ENCODE measurements at regions not wholly inside any gene's neighbourhood (a gene's known extent, or its start where the extent isn't known, plus 50 kb on each side); places are given as distances from the start of the nearest gene placed in this dataset.
A peak's percentile ranks its signal among the peaks of the same experiment; 100 is the strongest.
"Not testable (repeated sequence)": the region's sequence is repeated elsewhere in the genome, so short reads cannot be mapped to it uniquely, and the experiment has no call there.

DNA sequence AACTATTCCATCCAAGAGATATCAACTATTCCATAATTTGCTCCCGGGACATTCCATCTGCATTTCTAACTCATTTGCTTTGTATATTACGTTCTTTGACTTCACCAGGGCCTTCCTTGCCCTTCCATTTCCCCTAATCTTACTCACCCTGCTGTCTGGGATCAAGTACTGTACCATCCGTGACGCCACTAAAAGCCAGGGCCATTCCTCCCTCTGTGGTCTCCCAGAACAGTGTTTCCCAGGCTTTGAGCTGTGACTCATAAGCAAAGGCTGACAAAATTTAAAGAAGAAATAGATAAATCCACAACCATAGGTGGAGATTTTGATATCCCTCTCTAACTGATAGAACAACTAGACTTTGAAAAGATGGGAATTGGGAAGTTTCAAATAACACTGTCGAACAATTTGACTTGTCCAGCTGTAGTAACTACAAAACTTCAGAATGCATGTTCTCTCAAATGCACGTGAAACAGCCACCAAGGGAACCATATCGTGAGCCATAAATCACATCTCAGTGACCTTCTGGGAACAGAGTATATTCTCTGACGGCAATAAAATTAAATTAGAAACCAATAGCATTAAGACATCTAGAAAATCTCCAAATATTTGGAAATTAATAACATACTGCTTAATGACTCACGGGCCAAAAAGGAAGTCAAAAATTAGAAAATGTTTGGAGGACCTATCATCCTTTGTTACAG is 501.0 kb downstream of the SETD4 start:
- Histone ChIP-seq H3K4me3 (ENCODE audit: low read depth, low read length) (no peak overlapping the region), H3K27ac (ENCODE audit: extremely low read depth, low read depth, low read length) (no peak overlapping the region), H3K9me3 (ENCODE audit: control insufficient read depth, insufficient read depth, low read depth, low read length) (no peaks in the 10 kb centered on the region), H3K4me1 (ENCODE audit: control insufficient read depth, insufficient read depth, low read length) (0 out of 2 replicates have a peak, but pooled peaks cover 2% of the 10 kb centered on the region), H3K36me3 (ENCODE audit: control insufficient read depth in 2 of 2, insufficient read depth in 1 of 2, low read length in 2 of 2) (no peaks in the 10 kb centered on the region)
- CTCF ChIA-PET, result no interaction called here
- no peak for TF ChIP-seq ZNF266 (tag by site-specific recombination; IDR thresholded peaks at IDR 0.05; ENCODE audit: low read depth)
- TF ChIP-seq ZNF157 (tag by site-specific recombination; IDR thresholded peaks at IDR 0.05), result no peak
- TF ChIP-seq ZFHX2 (tag by site-specific recombination; conservative IDR thresholded peaks at IDR 0.05), result no peak
- no peak for TF ChIP-seq ZNF16 (tag by site-specific recombination; IDR thresholded peaks at IDR 0.05; ENCODE audit: low read depth)
- no peak for TF ChIP-seq EGR2 (tag by site-specific recombination; IDR thresholded peaks at IDR 0.05; ENCODE audit: low read depth)
- TF ChIP-seq, protein P1, sequence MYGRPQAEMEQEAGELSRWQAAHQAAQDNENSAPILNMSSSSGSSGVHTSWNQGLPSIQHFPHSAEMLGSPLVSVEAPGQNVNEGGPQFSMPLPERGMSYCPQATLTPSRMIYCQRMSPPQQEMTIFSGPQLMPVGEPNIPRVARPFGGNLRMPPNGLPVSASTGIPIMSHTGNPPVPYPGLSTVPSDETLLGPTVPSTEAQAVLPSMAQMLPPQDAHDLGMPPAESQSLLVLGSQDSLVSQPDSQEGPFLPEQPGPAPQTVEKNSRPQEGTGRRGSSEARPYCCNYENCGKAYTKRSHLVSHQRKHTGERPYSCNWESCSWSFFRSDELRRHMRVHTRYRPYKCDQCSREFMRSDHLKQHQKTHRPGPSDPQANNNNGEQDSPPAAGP (tag by site-specific recombination; IDR thresholded peaks at IDR 0.05), result no peak
- TF ChIP-seq ZNF23 (tag by site-specific recombination; IDR thresholded peaks at IDR 0.05; ENCODE audit: borderline replicate concordance), result no peak
- TF ChIP-seq ZIC2 (tag by site-specific recombination; IDR thresholded peaks at IDR 0.05), result no peak
- no peak for TF ChIP-seq YY1 (tag by site-specific recombination; IDR thresholded peaks at IDR 0.05)
- TF ChIP-seq, protein P2, sequence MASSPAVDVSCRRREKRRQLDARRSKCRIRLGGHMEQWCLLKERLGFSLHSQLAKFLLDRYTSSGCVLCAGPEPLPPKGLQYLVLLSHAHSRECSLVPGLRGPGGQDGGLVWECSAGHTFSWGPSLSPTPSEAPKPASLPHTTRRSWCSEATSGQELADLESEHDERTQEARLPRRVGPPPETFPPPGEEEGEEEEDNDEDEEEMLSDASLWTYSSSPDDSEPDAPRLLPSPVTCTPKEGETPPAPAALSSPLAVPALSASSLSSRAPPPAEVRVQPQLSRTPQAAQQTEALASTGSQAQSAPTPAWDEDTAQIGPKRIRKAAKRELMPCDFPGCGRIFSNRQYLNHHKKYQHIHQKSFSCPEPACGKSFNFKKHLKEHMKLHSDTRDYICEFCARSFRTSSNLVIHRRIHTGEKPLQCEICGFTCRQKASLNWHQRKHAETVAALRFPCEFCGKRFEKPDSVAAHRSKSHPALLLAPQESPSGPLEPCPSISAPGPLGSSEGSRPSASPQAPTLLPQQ (tag by site-specific recombination; IDR thresholded peaks at IDR 0.05), result no peak
- TF ChIP-seq ZNF335 (tag by site-specific recombination; conservative IDR thresholded peaks at IDR 0.05), result no peak
- POLR2A ChIA-PET, result interaction anchor here (0.6 kb wide), 1 partner anchor 650 kb away, joined by 5 read pairs; no protein-coding TSS in a partner anchor

DNA sequence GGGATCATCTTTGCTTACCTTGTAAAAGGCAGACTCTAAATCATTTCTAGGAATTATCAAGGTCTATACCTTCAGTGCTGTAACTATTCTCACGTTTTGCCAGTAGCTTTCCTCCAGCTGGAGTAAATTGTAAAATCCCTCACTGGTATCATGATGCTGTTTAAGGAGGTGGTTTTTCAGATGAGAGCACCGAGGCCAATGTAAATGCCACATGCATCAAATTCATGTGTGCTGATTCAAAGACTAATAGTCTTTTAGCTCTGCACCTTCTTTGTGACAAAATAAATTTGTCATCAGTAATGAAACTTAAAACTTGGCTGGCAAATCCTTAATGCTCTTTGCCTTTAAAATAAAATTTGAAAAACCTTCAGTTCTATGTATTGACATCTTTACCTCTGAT is 503.8 kb downstream of the SETD4 start:
- ChIA-PET CTCF (interaction anchor here (0.6 to 1.0 kb wide), 2 partner anchors 9 to 12 kb away, joined by 3 to 4 read pairs; no protein-coding TSS in a partner anchor), POLR2A (no interaction called here)
- Histone ChIP-seq H3K4me3 (ENCODE audit: low read depth, low read length) (no peak overlapping the region), H3K9me3 (ENCODE audit: control insufficient read depth, insufficient read depth, low read depth, low read length) (no peaks in the 10 kb centered on the region), H3K36me3 (ENCODE audit: control insufficient read depth in 2 of 2, insufficient read depth in 1 of 2, low read length in 2 of 2) (no peaks in the 10 kb centered on the region), H3K4me1 (ENCODE audit: control insufficient read depth, insufficient read depth, low read length) (no peaks in the 10 kb centered on the region), H3K27ac (ENCODE audit: extremely low read depth, low read depth, low read length) (no peak overlapping the region)
- TF ChIP-seq ZNF155 (tag by site-specific recombination; IDR thresholded peaks at IDR 0.05), result no peak
- TF ChIP-seq ZEB2 (tag by site-specific recombination; IDR thresholded peaks at IDR 0.05), result no peak
- TF ChIP-seq ZNF19 (tag by site-specific recombination; IDR thresholded peaks at IDR 0.05; ENCODE audit: low read depth), result no peak
- TF ChIP-seq ZNF626 (tag by site-specific recombination; IDR thresholded peaks at IDR 0.05), result no peak

DNA sequence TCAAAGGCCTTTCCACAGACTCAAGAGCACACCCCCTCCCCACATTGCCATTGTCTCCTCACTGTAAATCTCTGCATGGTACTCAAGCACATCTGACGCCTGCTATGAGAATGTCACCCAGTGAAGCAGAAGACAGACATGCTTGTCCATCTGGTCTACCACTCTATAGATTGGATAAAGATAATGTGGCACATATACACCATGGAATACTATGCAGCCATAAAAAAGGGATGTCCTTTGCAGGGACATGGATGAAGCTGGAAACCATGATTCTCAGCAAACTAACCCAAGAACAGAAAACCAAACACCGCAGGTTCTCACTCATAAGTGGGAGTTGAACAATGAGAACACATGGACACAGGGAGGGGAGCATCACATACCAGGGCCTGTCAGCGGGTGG is 503.4 kb upstream of the RUNX1 start:
- H3K36me3 ChIP-seq (ENCODE audit: control insufficient read depth in 2 of 2, insufficient read depth in 1 of 2, low read length in 2 of 2); POLR2A ChIA-PET; H3K4me3 ChIP-seq (ENCODE audit: low read depth, low read length); H3K9me3 ChIP-seq (ENCODE audit: control insufficient read depth, insufficient read depth, low read depth, low read length); H3K4me1 ChIP-seq (ENCODE audit: control insufficient read depth, insufficient read depth, low read length); CTCF ChIA-PET; H3K27ac ChIP-seq (ENCODE audit: extremely low read depth, low read depth, low read length): not testable (repeated sequence)
- peak; percentile 52; the same call in 1 of the 2 replicates for TF ChIP-seq ZNF146 (tag by site-specific recombination; IDR thresholded peaks at IDR 0.05)

All from HEK293 (cell line).